Parathyroid adenoma (tissue), 2 donors: ENCODE measurements at regions not wholly inside any gene's neighbourhood (a gene's known extent, or its start where the extent isn't known, plus 50 kb on each side); places are given as distances from the start of the nearest gene placed in this dataset.
A peak's percentile ranks its signal among the peaks of the same experiment; 100 is the strongest.

ENCODE experiments used
- H2AFZ ChIP-seq: fragments of 300-600 bp; sonication (generic); one replicate; pipeline ENCODE4 v1.7.0; 2017; ENCODE audit warnings: antibody characterized with exemption, mild to moderate bottlenecking
- H3K27ac ChIP-seq: fragments of 300-600 bp; sonication (generic); one replicate; pipeline ENCODE4 v1.7.0; 2017
- H3K27me3 ChIP-seq: fragments of 300-600 bp; sonication (generic); one replicate; pipeline ENCODE4 v1.7.0; 2017; ENCODE audit warnings: low read length; ENCODE audit not compliant: control insufficient read depth, insufficient read depth
- H3K36me3 ChIP-seq: fragments of 300-600 bp; sonication (generic); one replicate; pipeline ENCODE4 v1.7.0; 2017; ENCODE audit warnings: low read length; ENCODE audit not compliant: control insufficient read depth, insufficient read depth
- H3K4me1 ChIP-seq: fragments of 300-600 bp; sonication (generic); one replicate; pipeline ENCODE4 v1.7.0; 2017; ENCODE audit warnings: control low read depth
- H3K4me2 ChIP-seq: fragments of 300-600 bp; sonication (generic); one replicate; pipeline ENCODE4 v1.7.0; 2017; ENCODE audit warnings: low read length
- H3K4me3 ChIP-seq: fragments of 300-600 bp; sonication (generic); one replicate; pipeline ENCODE4 v1.7.0; 2017; ENCODE audit warnings: low read depth, low read length
- H3K79me2 ChIP-seq: fragments of 300-600 bp; sonication (generic); one replicate; pipeline ENCODE4 v1.7.0; 2017; ENCODE audit warnings: control low read depth
- H3K9ac ChIP-seq: fragments of 300-600 bp; sonication (generic); one replicate; pipeline ENCODE4 v1.7.0; 2017; ENCODE audit warnings: mild to moderate bottlenecking
- H3K9me3 ChIP-seq: fragments of 300-600 bp; sonication (generic); one replicate; pipeline ENCODE4 v1.7.0; 2017; ENCODE audit warnings: low read length; ENCODE audit not compliant: control insufficient read depth
- TF ChIP-seq, protein P1 (sequence below): fragments of 300-600 bp; sonication (generic); IDR thresholded peaks from one replicate; pipeline ENCODE4 v1.7.0; 2017; ENCODE audit warnings: antibody characterized with exemption, mild to moderate bottlenecking
- donor health status: primary hyperparathyroidism.

GRCh38 chr6:111956098-111956497 is 82.8 kb upstream of the FYN start:
- Histone ChIP-seq H3K79me2 (no peaks in the 10 kb centered on the region), H3K9ac (no peak overlapping the region), H3K9me3 (no peaks in the 10 kb centered on the region), H2AFZ (no peak overlapping the region), H3K4me3 (no peak overlapping the region), H3K4me1 (no peaks in the 10 kb centered on the region), H3K4me2 (no peak overlapping the region), H3K27me3 (no peaks in the 10 kb centered on the region), H3K36me3 (no peaks in the 10 kb centered on the region), H3K27ac (no peak overlapping the region)
- TF ChIP-seq, protein P1, sequence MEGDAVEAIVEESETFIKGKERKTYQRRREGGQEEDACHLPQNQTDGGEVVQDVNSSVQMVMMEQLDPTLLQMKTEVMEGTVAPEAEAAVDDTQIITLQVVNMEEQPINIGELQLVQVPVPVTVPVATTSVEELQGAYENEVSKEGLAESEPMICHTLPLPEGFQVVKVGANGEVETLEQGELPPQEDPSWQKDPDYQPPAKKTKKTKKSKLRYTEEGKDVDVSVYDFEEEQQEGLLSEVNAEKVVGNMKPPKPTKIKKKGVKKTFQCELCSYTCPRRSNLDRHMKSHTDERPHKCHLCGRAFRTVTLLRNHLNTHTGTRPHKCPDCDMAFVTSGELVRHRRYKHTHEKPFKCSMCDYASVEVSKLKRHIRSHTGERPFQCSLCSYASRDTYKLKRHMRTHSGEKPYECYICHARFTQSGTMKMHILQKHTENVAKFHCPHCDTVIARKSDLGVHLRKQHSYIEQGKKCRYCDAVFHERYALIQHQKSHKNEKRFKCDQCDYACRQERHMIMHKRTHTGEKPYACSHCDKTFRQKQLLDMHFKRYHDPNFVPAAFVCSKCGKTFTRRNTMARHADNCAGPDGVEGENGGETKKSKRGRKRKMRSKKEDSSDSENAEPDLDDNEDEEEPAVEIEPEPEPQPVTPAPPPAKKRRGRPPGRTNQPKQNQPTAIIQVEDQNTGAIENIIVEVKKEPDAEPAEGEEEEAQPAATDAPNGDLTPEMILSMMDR: no peak

GRCh38 chr6:111957623-111958315 is 84.5 kb upstream of the FYN start:
- Histone ChIP-seq H3K9me3 (no peaks in the 10 kb centered on the region), H2AFZ (peak overlapping the region; percentile 78), H3K4me2 (no peak overlapping the region), H3K36me3 (no peaks in the 10 kb centered on the region), H3K4me1 (no peaks in the 10 kb centered on the region), H3K9ac (no peak overlapping the region), H3K27ac (no peak overlapping the region), H3K79me2 (no peaks in the 10 kb centered on the region), H3K4me3 (no peak overlapping the region), H3K27me3 (no peaks in the 10 kb centered on the region)
- TF ChIP-seq, protein P1: no peak

- TF ChIP-seq, protein P1: no peak
- no peaks in the 10 kb centered on the region for H3K79me2 ChIP-seq
- no peaks in the 10 kb centered on the region for H3K27me3 ChIP-seq
- H3K4me1 ChIP-seq: no peaks in the 10 kb centered on the region
- no peak overlapping the region for H3K9ac ChIP-seq
- H3K4me2 ChIP-seq: no peak overlapping the region
- H3K4me3 ChIP-seq: no peak overlapping the region
- no peaks in the 10 kb centered on the region for H3K9me3 ChIP-seq
- no peak overlapping the region for H3K27ac ChIP-seq
- no peaks in the 10 kb centered on the region for H3K36me3 ChIP-seq
- no peak overlapping the region for H2AFZ ChIP-seq
These were observed 85.3 kb upstream of the FYN start for GRCh38 chr6:111958534-111958933.

DNA sequence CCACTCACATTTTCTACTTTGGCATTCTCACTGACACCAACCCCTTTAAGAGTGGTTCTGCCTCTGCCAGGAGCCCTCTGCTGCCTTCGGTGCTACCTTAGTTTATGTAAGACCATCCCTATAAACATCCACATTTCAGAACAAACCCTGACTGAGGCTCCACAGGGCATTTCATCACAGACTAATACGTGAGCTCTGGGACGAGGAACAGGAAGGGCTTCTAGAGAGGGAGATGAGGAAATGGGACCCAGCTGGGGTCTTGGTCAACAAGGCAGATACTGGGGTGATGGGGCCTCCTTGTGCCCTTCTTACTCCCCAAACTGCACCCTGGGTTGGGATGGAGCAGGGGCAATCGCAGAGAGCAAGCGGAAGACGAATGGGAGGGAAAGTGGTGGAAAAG is 86.5 kb upstream of the FYN start:
- H3K36me3 ChIP-seq: no peaks in the 10 kb centered on the region
- TF ChIP-seq, protein P1: no peak
- H3K9me3 ChIP-seq: no peaks in the 10 kb centered on the region
- no peaks in the 10 kb centered on the region for H3K4me1 ChIP-seq
- no peak overlapping the region for H3K4me2 ChIP-seq
- H3K27me3 ChIP-seq: no peaks in the 10 kb centered on the region
- no peak overlapping the region for H3K27ac ChIP-seq
- H3K9ac ChIP-seq: no peak overlapping the region
- H3K79me2 ChIP-seq: no peaks in the 10 kb centered on the region
- no peak overlapping the region for H3K4me3 ChIP-seq
- H2AFZ ChIP-seq: no peak overlapping the region

DNA sequence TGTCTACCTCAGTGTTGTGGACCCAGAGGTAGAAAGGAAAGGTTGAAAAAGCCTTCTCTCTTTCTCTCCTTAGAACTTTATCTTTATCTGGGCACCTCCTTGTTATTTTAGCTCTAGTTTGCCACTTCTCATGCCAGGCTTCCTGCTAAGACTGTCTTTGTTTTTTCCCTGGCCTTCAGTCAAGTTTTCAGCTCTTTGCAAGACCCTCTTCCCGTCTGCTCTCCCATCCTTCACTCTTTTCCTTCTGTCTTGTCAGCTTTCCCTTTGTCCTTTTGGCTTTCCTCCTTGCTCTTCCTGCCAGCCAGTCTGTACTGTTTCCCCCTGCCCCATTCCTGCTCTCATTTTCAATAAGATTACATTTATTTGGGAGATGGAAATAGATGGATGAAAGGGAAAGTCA is 86.8 kb upstream of the CCN6 start:
- no peaks in the 10 kb centered on the region for H3K79me2 ChIP-seq
- H3K9ac ChIP-seq: no peak overlapping the region
- H3K9me3 ChIP-seq: no peaks in the 10 kb centered on the region
- TF ChIP-seq, protein P1: no peak
- H3K4me3 ChIP-seq: no peak overlapping the region
- H3K27ac ChIP-seq: no peak overlapping the region
- H3K4me1 ChIP-seq: no peaks in the 10 kb centered on the region
- H3K27me3 ChIP-seq: no peaks in the 10 kb centered on the region
- H3K4me2 ChIP-seq: no peak overlapping the region
- no peaks in the 10 kb centered on the region for H3K36me3 ChIP-seq
- H2AFZ ChIP-seq: no peak overlapping the region
